Heart right ventricle (tissue), 16 donors: ENCODE measurements at regions not wholly inside any gene's neighbourhood (a gene's known extent, or its start where the extent isn't known, plus 50 kb on each side); places are given as distances from the start of the nearest gene placed in this dataset.

Experiments used
- ATAC-seq, 8 donors: fragments of 200-7000 bp; cut with Tn5 transposase; one replicate each; pipeline ENCODE4 v1.9.1; 2020; ENCODE audit warnings: mild to moderate bottlenecking in 8 of 8, moderate library complexity in 8 of 8, moderate number of reproducible peaks in 1 of 8
- DNase-seq, 2 donors: peaks; one replicate each; pipeline ENCODE4 v3.0.0-alpha.2; 2020
- H3K27ac ChIP-seq, 10 donors: fragments of 200-600 bp; sonication (generic) in 2 of 10; one replicate each; pipeline versions ENCODE4 v1.5.0 to v1.8.0; 2020 to 2022; ENCODE audit warnings: mild to moderate bottlenecking in 3 of 10
- H3K27me3 ChIP-seq, 7 donors: fragments of 200-600 bp; one replicate each; pipeline ENCODE4 v1.8.0; 2021 to 2022; ENCODE audit warnings: mild to moderate bottlenecking in 2 of 7
- H3K36me3 ChIP-seq, 9 donors: fragments of 200-600 bp; sonication (generic) in 1 of 9; one replicate each; pipeline versions ENCODE4 v1.5.0 to v1.8.0; 2020 to 2022; ENCODE audit warnings: mild to moderate bottlenecking in 2 of 9
- H3K4me1 ChIP-seq, 9 donors: fragments of 200-600 bp; sonication (generic) in 1 of 9; one replicate each; pipeline versions ENCODE4 v1.5.0 to v1.8.0; 2020 to 2022; ENCODE audit warnings: mild to moderate bottlenecking in 4 of 9
- H3K4me3 ChIP-seq, 10 donors: fragments of 200-600 bp; sonication (generic) in 2 of 10; one replicate each; pipeline versions ENCODE4 v1.5.0 to v1.8.0; 2020 to 2022; ENCODE audit warnings: mild to moderate bottlenecking in 7 of 10, moderate library complexity in 2 of 10
- H3K9me3 ChIP-seq, 11 donors: fragments of 200-600 bp in 10 of 11; sonication (generic) in 2 of 11; one replicate each; pipeline versions ENCODE4 v1.5.0 to v1.8.0; 2013 to 2022; ENCODE audit warnings: mild to moderate bottlenecking in 2 of 11, control low read depth in 1 of 11, moderate library complexity in 1 of 11
- WGBS, 2 donors: extraction: QIAGEN DNeasy Blood & Tissue Kit; methylation state at CpG; one replicate each; pipeline ENCODE4 v1.1.7; 2013; ENCODE audit warnings: inconsistent platforms in 1 of 2; 5-methylcytosine and 5-hydroxymethylcytosine counted together
- intact Hi-C, 10 donors: fragments of 100-400 bp; cut with DNase I; formaldehyde crosslinking; loops; one replicate each; pipeline versions ENCODE4 v1.11.1 to v1.14.2; 2022
- TF ChIP-seq, protein P1 (sequence below), 9 donors: fragments of 200-600 bp; sonication (generic) in 2 of 9; IDR thresholded peaks; one replicate each; pipeline versions ENCODE4 v1.5.0 to v1.8.0; 2021 to 2022; ENCODE audit warnings: antibody characterized with exemption in 9 of 9, mild to moderate bottlenecking in 5 of 9, moderate library complexity in 1 of 9
- donor health status: Arrhythmogenic right ventricular cardiomyopathy.
- donor health status: ischemic (EF 13 %, LVEDD 7.1; RV severe dilation, severe dysfunction).
- donor health status: healthy with polysubstance abuse.
- donor health status: DM: no; HTN: yes; CAD: no.
- donor health status: DM: no; HTN: no; CAD: no.
- donor health status: ischemic (EF 25% LVEDD 6.9; RV normal size, moderate dysfunction).
- donor health status: ischemic (EF 25% LVEDD 5.7; RV mildly dilated, moderate dysfunction).
- donor health status: healthy.
- donor health status: DM: yes; HTN: yes; CAD: no.
- donor health status: Ischemic cardiomyopathy.
- donor health status: ischemic (EF 35%, LVEDD 5.7; RV mildly dilated, moderate dysfunction).
- donor health status: nonischemic (EF 11% LVEDD 7.7; RV severe dilation, severe dysfunction).
- donor health status: DM: yes; HTN: yes; CAD: no.
- donor health status: PGD.
- donor health status: ischemic (EF 29% LVEDD 5.4; RV normal size, mild dysfunction).
- donor health status: nonischemic (EF 23%, LVEDD 6.1; RV moderate dilation, normal function).

DNA sequence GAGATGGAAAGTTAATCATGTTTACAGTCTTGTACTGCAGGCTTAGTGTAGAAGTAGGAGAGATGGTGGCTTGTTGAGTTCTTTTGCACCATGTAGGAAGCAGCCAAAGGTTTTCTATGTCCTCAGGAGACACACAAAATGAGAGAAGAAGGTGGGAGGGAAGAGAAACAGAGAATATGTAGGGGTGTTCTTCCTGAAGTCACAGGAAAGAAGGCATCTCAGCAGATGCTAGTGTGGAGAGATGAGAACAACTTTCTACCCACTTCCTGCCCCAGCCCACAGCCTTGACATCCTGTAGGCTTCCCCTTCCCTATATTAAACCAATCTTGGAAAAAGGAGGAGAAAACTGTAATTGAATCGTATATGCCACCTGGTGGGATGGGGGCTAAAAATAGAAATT is 217.0 kb downstream of the S1PR1 start:
- WGBS, 2 donors: 36 to 49% methylated on average over 1 of the region's 1 CpG
- DNase-seq: no peak
- intact Hi-C loops: no loop called here
- Histone ChIP-seq H3K27ac (no peak overlapping the region), H3K4me3 (no peak overlapping the region), H3K9me3 (peaks cover 0 to 10% (median 0%) of the 10 kb centered on the region in 11 donors), H3K27me3 (no peaks in the 10 kb centered on the region), H3K4me1 (no peaks in the 10 kb centered on the region), H3K36me3 (no peaks in the 10 kb centered on the region)
- no peak for ATAC-seq
- TF ChIP-seq, protein P1, sequence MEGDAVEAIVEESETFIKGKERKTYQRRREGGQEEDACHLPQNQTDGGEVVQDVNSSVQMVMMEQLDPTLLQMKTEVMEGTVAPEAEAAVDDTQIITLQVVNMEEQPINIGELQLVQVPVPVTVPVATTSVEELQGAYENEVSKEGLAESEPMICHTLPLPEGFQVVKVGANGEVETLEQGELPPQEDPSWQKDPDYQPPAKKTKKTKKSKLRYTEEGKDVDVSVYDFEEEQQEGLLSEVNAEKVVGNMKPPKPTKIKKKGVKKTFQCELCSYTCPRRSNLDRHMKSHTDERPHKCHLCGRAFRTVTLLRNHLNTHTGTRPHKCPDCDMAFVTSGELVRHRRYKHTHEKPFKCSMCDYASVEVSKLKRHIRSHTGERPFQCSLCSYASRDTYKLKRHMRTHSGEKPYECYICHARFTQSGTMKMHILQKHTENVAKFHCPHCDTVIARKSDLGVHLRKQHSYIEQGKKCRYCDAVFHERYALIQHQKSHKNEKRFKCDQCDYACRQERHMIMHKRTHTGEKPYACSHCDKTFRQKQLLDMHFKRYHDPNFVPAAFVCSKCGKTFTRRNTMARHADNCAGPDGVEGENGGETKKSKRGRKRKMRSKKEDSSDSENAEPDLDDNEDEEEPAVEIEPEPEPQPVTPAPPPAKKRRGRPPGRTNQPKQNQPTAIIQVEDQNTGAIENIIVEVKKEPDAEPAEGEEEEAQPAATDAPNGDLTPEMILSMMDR (IDR thresholded peaks at IDR 0.05): no peak

DNA sequence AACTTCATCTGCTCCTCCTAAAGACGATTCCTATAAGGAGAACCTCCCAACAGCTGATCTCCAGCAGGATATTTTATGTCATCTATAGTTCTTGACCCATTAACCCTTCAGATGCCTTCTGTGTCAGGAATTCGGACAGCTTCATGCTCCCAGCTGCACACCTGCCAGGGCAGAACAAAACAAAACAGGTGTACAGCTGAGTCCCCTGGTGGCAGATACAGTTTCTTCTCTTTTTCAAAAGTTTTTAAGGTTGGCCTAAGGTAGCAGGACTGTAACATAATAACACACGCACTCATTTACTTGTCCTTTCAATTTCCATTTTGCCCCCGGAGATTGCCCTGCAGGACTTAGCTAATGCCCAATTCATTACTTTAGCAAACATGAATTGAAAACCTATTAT is 218.3 kb downstream of the S1PR1 start:
- Histone ChIP-seq H3K4me3 (no peak overlapping the region), H3K4me1 (no peaks in the 10 kb centered on the region), H3K27me3 (no peaks in the 10 kb centered on the region), H3K36me3 (no peaks in the 10 kb centered on the region), H3K27ac (no peak overlapping the region), H3K9me3 (peaks cover 0 to 10% (median 0%) of the 10 kb centered on the region in 11 donors)
- TF ChIP-seq, protein P1 (IDR thresholded peaks at IDR 0.05): no peak
- intact Hi-C loops: no loop called here
- DNase-seq (no peak), ATAC-seq (no peak)
- WGBS, 2 donors: 80 to 83% methylated on average over 4 of the region's 4 CpGs

DNA sequence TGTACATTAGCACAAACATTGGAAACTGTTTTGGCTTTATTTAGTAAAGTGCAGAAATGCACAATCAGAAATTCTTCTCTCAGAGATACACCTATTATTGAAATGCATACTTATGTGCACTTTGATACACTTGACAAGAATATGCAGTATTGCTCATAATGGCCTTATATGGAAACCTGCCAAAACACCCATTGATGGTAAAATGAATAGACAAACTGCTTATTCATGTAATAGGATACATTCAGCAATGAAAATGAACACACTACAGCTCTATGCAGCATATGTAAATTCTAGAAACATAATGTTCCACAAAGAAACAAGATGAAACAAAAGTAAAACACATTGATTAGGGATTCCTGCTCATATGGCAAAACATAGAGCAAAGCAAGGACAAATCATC is 223.9 kb downstream of the S1PR1 start:
- H3K4me3 ChIP-seq: no peak overlapping the region
- H3K27me3 ChIP-seq: no peaks in the 10 kb centered on the region
- no peaks in the 10 kb centered on the region for H3K36me3 ChIP-seq
- intact Hi-C loops: no loop called here
- no peak overlapping the region for H3K27ac ChIP-seq
- H3K9me3 ChIP-seq: peaks cover 0 to 18% (median 0%) of the 10 kb centered on the region in 11 donors
- no peak for ATAC-seq
- DNase-seq: no peak
- TF ChIP-seq, protein P1 (IDR thresholded peaks at IDR 0.05): no peak
- H3K4me1 ChIP-seq: no peaks in the 10 kb centered on the region

DNA sequence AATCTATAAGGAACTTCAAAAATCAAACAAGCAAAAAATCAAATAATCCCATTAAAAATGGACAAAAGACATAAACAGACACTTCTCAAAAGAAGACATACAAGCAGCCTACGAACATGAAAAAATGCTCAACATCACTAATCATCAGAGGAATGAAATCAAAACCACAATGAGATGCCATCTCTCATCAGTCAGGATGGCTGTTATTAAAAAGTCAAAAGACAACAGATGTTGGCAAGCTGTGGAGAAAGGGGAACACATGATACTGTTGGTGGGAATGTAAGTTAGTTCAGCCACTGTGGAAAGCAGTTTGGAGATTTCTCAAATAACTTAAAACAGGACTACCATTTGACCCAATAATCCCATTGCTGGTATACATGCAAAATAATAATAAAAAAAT is 226.4 kb downstream of the S1PR1 start:
- intact Hi-C loops: no loop called here
- Histone ChIP-seq H3K4me1 (no peaks in the 10 kb centered on the region), H3K36me3 (no peaks in the 10 kb centered on the region), H3K9me3 (peaks cover 0 to 18% (median 0%) of the 10 kb centered on the region in 11 donors), H3K27ac (no peak overlapping the region), H3K27me3 (no peaks in the 10 kb centered on the region), H3K4me3 (no peak overlapping the region)
- 82 to 83% methylated on average over 1 of the region's 1 CpG for WGBS, 2 donors
- ATAC-seq (no peak), DNase-seq (no peak)
- TF ChIP-seq, protein P1 (IDR thresholded peaks at IDR 0.05): no peak

DNA sequence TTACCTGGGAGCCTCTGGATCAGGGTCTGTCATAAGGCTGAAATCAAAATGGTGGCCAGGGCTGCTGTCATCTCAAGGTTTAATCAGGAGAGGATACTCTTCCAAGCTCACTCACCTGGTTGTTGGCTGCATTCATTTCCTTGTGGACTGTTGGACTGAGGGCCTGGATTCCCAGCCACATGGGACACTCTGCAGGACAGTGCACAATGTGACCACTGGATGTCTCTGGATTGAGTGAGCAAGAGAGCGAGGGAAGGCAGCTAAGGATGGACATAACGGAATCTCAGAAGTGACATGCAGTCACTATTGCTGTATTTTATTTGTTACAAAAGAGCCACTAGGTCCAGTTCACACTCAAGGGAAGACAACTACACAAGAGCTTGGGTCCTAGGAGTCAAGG is 229.1 kb downstream of the S1PR1 start:
- TF ChIP-seq, protein P1 (IDR thresholded peaks at IDR 0.05): no peak
- no peaks in the 10 kb centered on the region for H3K4me1 ChIP-seq
- no peak overlapping the region for H3K4me3 ChIP-seq
- no peaks in the 10 kb centered on the region for H3K27me3 ChIP-seq
- DNase-seq (no peak), ATAC-seq (no peak)
- no peak overlapping the region for H3K27ac ChIP-seq
- H3K36me3 ChIP-seq: no peaks in the 10 kb centered on the region
- WGBS, 2 donors: 96 to 98% methylated on average over 2 of the region's 2 CpGs
- H3K9me3 ChIP-seq: peaks cover 0 to 18% (median 0%) of the 10 kb centered on the region in 11 donors
- intact Hi-C loops: no loop called here
